OCI-LY7 (cell line): ENCODE measurements at regions not wholly inside any gene's neighbourhood (a gene's known extent, or its start where the extent isn't known, plus 50 kb on each side); places are given as distances from the start of the nearest gene placed in this dataset.

Source experiments
- CTCF ChIP-seq: fragments of 200-600 bp; sonication (generic); conservative IDR thresholded peaks from 2 replicates; pipeline ENCODE4 v1.5.1; 2014; ENCODE audit warnings: mild to moderate bottlenecking, antibody characterized with exemption, low read length, moderate library complexity, mixed read lengths
- EZH2phosphoT487 ChIP-seq: fragments of 200-600 bp; sonication (generic); IDR thresholded peaks from 2 replicates; pipeline ENCODE4 v1.6.1; 2018; ENCODE audit warnings: low read depth, borderline replicate concordance, mild to moderate bottlenecking, mixed run types, antibody characterized with exemption, low read length, moderate library complexity, mixed read lengths

- no peak for TF ChIP-seq CTCF
- no peak for TF ChIP-seq EZH2phosphoT487
Observed at GRCh38 chr17:71632328-71632727, 488.5 kb upstream of the SOX9 start.
